WTC11 (cell line): ENCODE measurements at regions not wholly inside any gene's neighbourhood (a gene's known extent, or its start where the extent isn't known, plus 50 kb on each side); places are given as distances from the start of the nearest gene placed in this dataset.

Experiments used
- ATAC-seq: fragments of 200-7000 bp; cut with Tn5 transposase; 2 replicates; pipeline ENCODE4 v1.10.0; 2021; ENCODE audit warnings: mild to moderate bottlenecking, moderate library complexity
- CTCF ChIA-PET: fragments of 300-600 bp; sonication (Branson Sonifier 250); formaldehyde crosslinking; loops from one replicate; lab custom pipeline; 2021; ENCODE audit warnings: antibody characterized with exemption; lab: Charles Lee
- POLR2A ChIA-PET: fragments of 350-600 bp; sonication (Branson Sonifier 250); formaldehyde crosslinking; loops from one replicate; lab custom pipeline; 2021; ENCODE audit warnings: antibody characterized with exemption; lab: Charles Lee
- DNase-seq: peaks from one replicate; pipeline ENCODE4 v3.0.0; 2021; ENCODE audit warnings: low spot score
- H3K27ac Mint-ChIP-seq: 2 replicates; pipeline ENCODE4 v1.8.0; 2021; ENCODE audit warnings: mixed read lengths
- H3K27me3 Mint-ChIP-seq: 2 replicates; pipeline ENCODE4 v1.8.0; 2021; ENCODE audit warnings: low read depth, mild to moderate bottlenecking, moderate library complexity, mixed read lengths
- H3K36me3 Mint-ChIP-seq: 2 replicates; pipeline ENCODE4 v1.8.0; 2021; ENCODE audit warnings: mixed read lengths
- H3K4me1 Mint-ChIP-seq: 2 replicates; pipeline ENCODE4 v1.8.0; 2022; ENCODE audit warnings: mixed read lengths
- H3K4me3 Mint-ChIP-seq: 2 replicates; pipeline ENCODE4 v1.8.0; 2021; ENCODE audit warnings: mild to moderate bottlenecking, moderate library complexity, mixed read lengths
- H3K9me3 Mint-ChIP-seq: 2 replicates; pipeline ENCODE4 v1.8.0; 2021; ENCODE audit warnings: mixed read lengths
- CBFB ChIP-seq: sonication (generic); formaldehyde crosslinking; IDR thresholded peaks from 2 replicates; pipeline ENCODE4 v1.8.1; 2022; ENCODE audit warnings: mild to moderate bottlenecking, low read depth, missing genetic modification reagents
- ELF4 ChIP-seq: sonication (generic); formaldehyde crosslinking; IDR thresholded peaks from 2 replicates; pipeline ENCODE4 v1.8.1; 2022; ENCODE audit warnings: low read depth, mild to moderate bottlenecking, moderate library complexity, missing genetic modification reagents
- ERG ChIP-seq: fragments of 250-450 bp; sonication (Bioruptor Pico); IDR thresholded peaks from 2 replicates; pipeline ENCODE4 v1.8.0; 2021; ENCODE audit warnings: mild to moderate bottlenecking
- ESRRA ChIP-seq: sonication (generic); formaldehyde crosslinking; IDR thresholded peaks from 2 replicates; pipeline ENCODE4 v1.8.1; 2022; ENCODE audit warnings: mild to moderate bottlenecking, missing genetic modification reagents, borderline replicate concordance
- ETV6 ChIP-seq: sonication (generic); formaldehyde crosslinking; IDR thresholded peaks from 2 replicates; pipeline ENCODE4 v1.8.1; 2022; ENCODE audit warnings: mild to moderate bottlenecking, missing genetic modification reagents
- FOXK1 ChIP-seq: sonication (generic); formaldehyde crosslinking; IDR thresholded peaks from 2 replicates; pipeline ENCODE4 v1.8.0; 2022; ENCODE audit warnings: mild to moderate bottlenecking, moderate library complexity, missing genetic modification reagents
- HMGA2 ChIP-seq: fragments of 250-450 bp; sonication (Bioruptor Pico); IDR thresholded peaks from 2 replicates; pipeline ENCODE4 v1.4.0; 2021; ENCODE audit warnings: mild to moderate bottlenecking, moderate library complexity
- IRF1 ChIP-seq: sonication (generic); formaldehyde crosslinking; IDR thresholded peaks from 2 replicates; pipeline ENCODE4 v1.8.0; 2023; ENCODE audit warnings: missing genetic modification reagents
- MXD4 ChIP-seq: fragments of 250-450 bp; sonication (Bioruptor Pico); IDR thresholded peaks from 2 replicates; pipeline ENCODE4 v1.8.0; 2021; ENCODE audit warnings: mild to moderate bottlenecking, moderate library complexity, borderline replicate concordance
- NFATC4 ChIP-seq: fragments of 250-450 bp; sonication (Bioruptor Pico); IDR thresholded peaks from 2 replicates; pipeline ENCODE4 v1.9.0; 2021; ENCODE audit warnings: mild to moderate bottlenecking
- NFYB ChIP-seq: sonication (generic); formaldehyde crosslinking; conservative IDR thresholded peaks from 2 replicates; pipeline ENCODE4 v1.8.0; 2022; ENCODE audit warnings: low read depth, missing genetic modification reagents
- NR2C2 ChIP-seq: sonication (generic); formaldehyde crosslinking; IDR thresholded peaks from 2 replicates; pipeline ENCODE4 v1.8.0; 2022; ENCODE audit warnings: mild to moderate bottlenecking, missing genetic modification reagents
- NR3C1 ChIP-seq: sonication (generic); formaldehyde crosslinking; conservative IDR thresholded peaks from 2 replicates; pipeline ENCODE4 v1.8.1; 2023; ENCODE audit warnings: low read depth, mild to moderate bottlenecking, missing genetic modification reagents
- OVOL2 ChIP-seq: fragments of 250-450 bp; sonication (Bioruptor Pico); IDR thresholded peaks from 2 replicates; pipeline ENCODE4 v1.9.0; 2021; ENCODE audit warnings: mild to moderate bottlenecking, borderline replicate concordance
- PREB ChIP-seq: sonication (generic); formaldehyde crosslinking; IDR thresholded peaks from 2 replicates; pipeline ENCODE4 v1.8.1; 2022; ENCODE audit warnings: mild to moderate bottlenecking, missing genetic modification reagents, moderate library complexity, borderline replicate concordance
- PRRX2 ChIP-seq: fragments of 250-450 bp; sonication (Bioruptor Pico); IDR thresholded peaks from 2 replicates; pipeline ENCODE4 v1.8.0; 2021; ENCODE audit warnings: mild to moderate bottlenecking
- SOX15 ChIP-seq: fragments of 250-450 bp; sonication (Bioruptor Pico); IDR thresholded peaks from 2 replicates; pipeline ENCODE4 v1.9.0; 2021; ENCODE audit warnings: mild to moderate bottlenecking
- STAT6 ChIP-seq: sonication (generic); formaldehyde crosslinking; conservative IDR thresholded peaks from 2 replicates; pipeline ENCODE4 v1.8.1; 2023; ENCODE audit warnings: mild to moderate bottlenecking, low read depth, missing genetic modification reagents, moderate library complexity
- TCF7 ChIP-seq: sonication (generic); formaldehyde crosslinking; IDR thresholded peaks from 2 replicates; pipeline ENCODE4 v1.8.0; 2022; ENCODE audit warnings: mild to moderate bottlenecking, low read depth, missing genetic modification reagents, moderate library complexity
- TP53 ChIP-seq: sonication (generic); formaldehyde crosslinking; IDR thresholded peaks from 2 replicates; pipeline ENCODE4 v1.8.1; 2023; ENCODE audit warnings: mild to moderate bottlenecking, missing genetic modification reagents
- USF1 ChIP-seq: sonication (generic); formaldehyde crosslinking; IDR thresholded peaks from 2 replicates; pipeline ENCODE4 v1.8.0; 2022; ENCODE audit warnings: mild to moderate bottlenecking, missing genetic modification reagents
- ZBTB21 ChIP-seq: sonication (generic); formaldehyde crosslinking; IDR thresholded peaks from 2 replicates; pipeline ENCODE4 v1.8.1; 2023; ENCODE audit warnings: mild to moderate bottlenecking, missing genetic modification reagents, borderline replicate concordance
- ZNF232 ChIP-seq: sonication (generic); formaldehyde crosslinking; IDR thresholded peaks from 2 replicates; pipeline ENCODE4 v1.8.0; 2022; ENCODE audit warnings: mild to moderate bottlenecking, missing genetic modification reagents
- ZNF416 ChIP-seq: fragments of 250-450 bp; sonication (Bioruptor Pico); IDR thresholded peaks from 2 replicates; pipeline ENCODE4 v1.9.0; 2021; ENCODE audit warnings: mild to moderate bottlenecking, inconsistent platforms
- ZNF512 ChIP-seq: sonication (generic); formaldehyde crosslinking; IDR thresholded peaks from 2 replicates; pipeline ENCODE4 v1.8.1; 2022; ENCODE audit warnings: missing genetic modification reagents, borderline replicate concordance
- ZSCAN18 ChIP-seq: fragments of 250-450 bp; sonication (Bioruptor Pico); IDR thresholded peaks from 2 replicates; pipeline ENCODE4 v2.1.2; 2022; ENCODE audit warnings: mild to moderate bottlenecking, moderate library complexity

- ChIA-PET POLR2A (no interaction called here), CTCF (interaction anchor here (0.7 kb wide), 1 partner anchor 9 kb away, joined by 4 read pairs; no protein-coding TSS in a partner anchor)
- Mint-ChIP-seq H3K36me3 (no peaks in the 10 kb centered on the region), H3K27ac (no peak overlapping the region), H3K4me1 (0 out of 2 replicates have a peak, but pooled peaks cover 4% of the 10 kb centered on the region), H3K9me3 (peaks cover 16% of the 10 kb centered on the region), H3K27me3 (peaks cover 9% of the 10 kb centered on the region), H3K4me3 (no peak overlapping the region)
- ATAC-seq (no peak), DNase-seq (no peak)
- no peak for TF ChIP-seq NR3C1 (CRISPR knock-in tag)
- TF ChIP-seq ZNF416 (CRISPR knock-in tag): no peak
- TF ChIP-seq NFYB (CRISPR knock-in tag): no peak
- no peak for TF ChIP-seq USF1
- TF ChIP-seq TP53: no peak
- TF ChIP-seq SOX15: no peak
- TF ChIP-seq ETV6 (CRISPR knock-in tag): no peak
- no peak for TF ChIP-seq MXD4 (CRISPR knock-in tag)
- TF ChIP-seq PRRX2: no peak
- no peak for TF ChIP-seq ZSCAN18 (CRISPR knock-in tag)
Measured at GRCh38 chr20:58143531-58143930, 84.9 kb downstream of the ANKRD60 start.

- Mint-ChIP-seq H3K27me3 (peaks cover 9% of the 10 kb centered on the region), H3K9me3 (peaks cover 12% of the 10 kb centered on the region), H3K27ac (no peak overlapping the region), H3K36me3 (no peaks in the 10 kb centered on the region)
- no peak for ATAC-seq
- TF ChIP-seq NFATC4 (CRISPR knock-in tag): no peak
- no peak for TF ChIP-seq STAT6
- no peak for TF ChIP-seq FOXK1 (CRISPR knock-in tag)
- no peak for TF ChIP-seq TCF7 (CRISPR knock-in tag)
- TF ChIP-seq IRF1: no peak
- TF ChIP-seq PREB (CRISPR knock-in tag): no peak
- no peak for TF ChIP-seq ELF4 (CRISPR knock-in tag)
- no peak for TF ChIP-seq ZBTB21 (CRISPR knock-in tag)
- TF ChIP-seq PRRX2: no peak
- no peak for TF ChIP-seq NFYB (CRISPR knock-in tag)
- TF ChIP-seq CBFB (CRISPR knock-in tag): no peak
- no peak for TF ChIP-seq NR2C2 (CRISPR knock-in tag)
- TF ChIP-seq ESRRA (CRISPR knock-in tag): no peak
- TF ChIP-seq ZNF232 (CRISPR knock-in tag): no peak
- no peak for TF ChIP-seq OVOL2
- TF ChIP-seq ERG: no peak
- TF ChIP-seq HMGA2: no peak
- no peak for TF ChIP-seq ZNF512
- TF ChIP-seq, all 79 proteins: peak for 0
- ChIA-PET POLR2A (no interaction called here), CTCF (no interaction called here)
- Mint-ChIP-seq H3K4me3 (no peak overlapping the region), H3K4me1 (0 out of 2 replicates have a peak, but pooled peaks cover 3% of the 10 kb centered on the region)
- no peak for DNase-seq
Measured at GRCh38 chr20:58142843-58143185, 85.6 kb downstream of the ANKRD60 start.
